ENCODE measurements at regions not wholly inside any gene's neighbourhood (a gene's known extent, or its start where the extent isn't known, plus 50 kb on each side); places are given as distances from the start of the nearest gene placed in this dataset.

GRCh38 chr10:109668154-109668665, 255.1 kb downstream of the XPNPEP1 start:
- no peak for TF ChIP-seq EZH2phosphoT487 (IDR thresholded peaks at IDR 0.05; ENCODE audit: borderline replicate concordance, low read length)
- TF ChIP-seq CTCF (conservative IDR thresholded peaks at IDR 0.05; ENCODE audit: low read depth, low read length) = no peak
